MM.1S (cell line): ENCODE measurements at regions not wholly inside any gene's neighbourhood (a gene's known extent, or its start where the extent isn't known, plus 50 kb on each side); places are given as distances from the start of the nearest gene placed in this dataset.

ENCODE experiments used
- CTCF ChIP-seq: fragments of 300-600 bp; sonication (generic); IDR thresholded peaks from 2 replicates; pipeline ENCODE4 v1.5.1; 2016; ENCODE audit warnings: antibody characterized with exemption, low read length, mixed read lengths
- EZH2 ChIP-seq: fragments of 300-600 bp; sonication (generic); optimal IDR thresholded peaks from 2 replicates; pipeline ENCODE3; 2017; ENCODE audit warnings: low read depth, mild to moderate bottlenecking, antibody characterized with exemption, low read length, mixed read lengths
- EZH2phosphoT487 ChIP-seq: fragments of 300-600 bp; sonication (generic); IDR thresholded peaks from 2 replicates; pipeline ENCODE4 v1.6.1; 2018; ENCODE audit warnings: antibody characterized with exemption, low read length

- no peak for TF ChIP-seq CTCF
- no peak for TF ChIP-seq EZH2
- no peak for TF ChIP-seq EZH2phosphoT487
Observed at GRCh38 chr4:141573678-141574077, 62.7 kb upstream of the IL15 start.
